Peyer's patch (tissue), 4 donors: ENCODE measurements at regions not wholly inside any gene's neighbourhood (a gene's known extent, or its start where the extent isn't known, plus 50 kb on each side); places are given as distances from the start of the nearest gene placed in this dataset.

Experiments used
- POLR2A ChIP-seq, 2 donors: fragments of 450-650 bp; IDR thresholded peaks; one replicate each; pipeline ENCODE4 v1.5.1; 2017; ENCODE audit warnings: antibody characterized with exemption in 2 of 2, mild to moderate bottlenecking in 2 of 2, moderate library complexity in 2 of 2
- TF ChIP-seq, protein P1 (sequence below), 6 experiments: fragments of 450-650 bp in 4 of 6; fragments of 200-600 bp in 2 of 6; sonication (generic) in 1 of 6; IDR thresholded peaks; one replicate each; pipeline ENCODE4 v1.5.1; 2017 to 2019; ENCODE audit warnings: antibody characterized with exemption in 6 of 6, mild to moderate bottlenecking in 3 of 6, moderate library complexity in 1 of 6

DNA sequence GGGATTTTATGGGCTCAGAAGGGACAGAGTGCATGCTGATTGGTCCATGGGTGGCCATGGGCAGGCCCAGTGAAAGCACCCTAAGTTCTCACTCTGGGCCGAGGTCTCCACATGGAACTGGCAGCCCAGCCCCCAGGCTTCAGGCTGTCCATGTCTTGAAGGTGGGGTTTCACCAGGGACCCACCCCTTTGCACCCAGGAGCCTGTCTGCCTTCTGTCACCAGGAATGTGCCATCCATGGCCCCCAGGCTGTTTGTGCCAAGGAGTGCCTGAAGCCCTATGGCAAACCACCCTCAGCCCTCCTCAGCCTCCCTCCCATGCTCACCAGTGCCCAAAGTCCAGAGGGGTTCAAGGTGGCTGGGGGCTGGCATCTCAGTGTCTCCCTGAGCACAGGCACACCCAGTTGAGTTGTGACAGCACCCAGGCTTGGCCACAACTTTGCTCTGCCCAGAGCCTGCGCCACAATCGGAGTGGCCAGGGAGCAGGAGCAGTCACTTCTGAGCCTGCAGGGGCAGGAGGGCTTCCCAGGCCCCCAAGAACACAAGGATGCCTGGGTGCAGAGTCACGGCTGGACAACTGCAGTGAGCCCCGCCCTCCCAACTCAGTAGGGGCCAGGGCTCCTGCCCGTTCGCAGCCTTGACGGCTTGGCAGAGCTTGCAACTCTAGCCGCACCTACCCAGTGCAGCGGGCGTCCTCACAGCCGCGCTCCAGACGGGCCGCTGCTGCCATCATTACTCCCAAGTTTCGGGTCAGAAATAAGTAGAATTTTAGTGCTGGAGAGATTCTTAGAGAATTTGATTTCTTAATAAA, 185.3 kb upstream of the NUDT6 start:
- TF ChIP-seq POLR2A (IDR thresholded peaks at IDR 0.05): no peak
- TF ChIP-seq, protein P1, sequence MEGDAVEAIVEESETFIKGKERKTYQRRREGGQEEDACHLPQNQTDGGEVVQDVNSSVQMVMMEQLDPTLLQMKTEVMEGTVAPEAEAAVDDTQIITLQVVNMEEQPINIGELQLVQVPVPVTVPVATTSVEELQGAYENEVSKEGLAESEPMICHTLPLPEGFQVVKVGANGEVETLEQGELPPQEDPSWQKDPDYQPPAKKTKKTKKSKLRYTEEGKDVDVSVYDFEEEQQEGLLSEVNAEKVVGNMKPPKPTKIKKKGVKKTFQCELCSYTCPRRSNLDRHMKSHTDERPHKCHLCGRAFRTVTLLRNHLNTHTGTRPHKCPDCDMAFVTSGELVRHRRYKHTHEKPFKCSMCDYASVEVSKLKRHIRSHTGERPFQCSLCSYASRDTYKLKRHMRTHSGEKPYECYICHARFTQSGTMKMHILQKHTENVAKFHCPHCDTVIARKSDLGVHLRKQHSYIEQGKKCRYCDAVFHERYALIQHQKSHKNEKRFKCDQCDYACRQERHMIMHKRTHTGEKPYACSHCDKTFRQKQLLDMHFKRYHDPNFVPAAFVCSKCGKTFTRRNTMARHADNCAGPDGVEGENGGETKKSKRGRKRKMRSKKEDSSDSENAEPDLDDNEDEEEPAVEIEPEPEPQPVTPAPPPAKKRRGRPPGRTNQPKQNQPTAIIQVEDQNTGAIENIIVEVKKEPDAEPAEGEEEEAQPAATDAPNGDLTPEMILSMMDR (IDR thresholded peaks at IDR 0.05): no peak
